ENCODE measurements at regions not wholly inside any gene's neighbourhood (a gene's known extent, or its start where the extent isn't known, plus 50 kb on each side); places are given as distances from the start of the nearest gene placed in this dataset.

- Histone ChIP-seq H3K9ac (ENCODE audit: control insufficient read depth, insufficient read depth, low read length) (no peak overlapping the region), H3K79me2 (ENCODE audit: control insufficient read depth, insufficient read depth, low read length) (no peaks in the 10 kb centered on the region), H3K4me3 (no peak overlapping the region), H3K27me3 (replicated peaks in 1 of 2; ENCODE audit: control insufficient read depth in 2 of 2, insufficient read depth in 2 of 2, low read length in 1 of 2) (no peaks in the 10 kb centered on the region), H3K4me2 (ENCODE audit: control insufficient read depth, insufficient read depth) (no peak overlapping the region), H3K27ac (ENCODE audit: control insufficient read depth, insufficient read depth) (no peak overlapping the region), H3K9me3 (replicated peaks; ENCODE audit: control insufficient read depth, insufficient read depth, low read length) (no peaks in the 10 kb centered on the region), H3K36me3 (ENCODE audit: control insufficient read depth in 2 of 2, insufficient read depth in 2 of 2, low read length in 1 of 2) (no peaks in the 10 kb centered on the region), H3K4me1 (ENCODE audit: control insufficient read depth, insufficient read depth, low read length) (no peaks in the 10 kb centered on the region), H2AFZ (ENCODE audit: control insufficient read depth, low read depth, low read length) (no peak overlapping the region), H4K20me1 (ENCODE audit: control insufficient read depth, insufficient read depth) (no peaks in the 10 kb centered on the region)
- WGBS (ENCODE audit: insufficient coverage, insufficient replicate concordance, low lambda C conversion rate, missing lambda C conversion rate) = 28% methylated on average over 1 of the region's 1 CpG
- ATAC-seq = no peak
- ChIA-PET POLR2A (no interaction called here), RAD21 (ENCODE audit: unreplicated experiment) (no interaction called here), CTCF (no interaction called here), SMC1A (ENCODE audit: uncharacterized antibody, unreplicated experiment) (no interaction called here)
- BruUV-seq (replicated peaks) = no TSS peak
- DNase-seq (ENCODE audit: low read depth, low spot score) = no peak
- in situ Hi-C loops (cut with MboI) = no loop called here
- FAIRE-seq = no peak
- TF ChIP-seq ASH2L (IDR thresholded peaks at IDR 0.05; ENCODE audit: borderline replicate concordance, low read depth) (no peak), CTCF (IDR thresholded peaks at IDR 0.05 in 2 of 3, conservative IDR thresholded peaks at IDR 0.05 in 1 of 3; ENCODE audit: control insufficient read depth in 2 of 3, extremely low read depth in 1 of 3, insufficient read depth in 1 of 3, low read depth in 3 of 3, low read length in 3 of 3) (no peak), TCF3 (IDR thresholded peaks at IDR 0.05; ENCODE audit: borderline replicate concordance, insufficient read depth, low read depth, low read length) (no peak), SMAD5 (IDR thresholded peaks at IDR 0.05; ENCODE audit: low read depth) (no peak)
- intact Hi-C loops (cut with micrococcal nuclease; ENCODE audit: unreplicated experiment) = no loop called here
Observed at GRCh38 chr16:59201821-59202220, 467.7 kb upstream of the GOT2 start.

GRCh38 chr16:59201160-59201559, 467.0 kb upstream of the GOT2 start:
- Histone ChIP-seq H3K9me3 (replicated peaks; ENCODE audit: control insufficient read depth, insufficient read depth, low read length) (no peaks in the 10 kb centered on the region), H3K9ac (ENCODE audit: control insufficient read depth, insufficient read depth, low read length) (no peak overlapping the region), H3K4me1 (ENCODE audit: control insufficient read depth, insufficient read depth, low read length) (no peaks in the 10 kb centered on the region), H2AFZ (ENCODE audit: control insufficient read depth, low read depth, low read length) (no peak overlapping the region), H3K27ac (ENCODE audit: control insufficient read depth, insufficient read depth) (no peak overlapping the region), H3K79me2 (ENCODE audit: control insufficient read depth, insufficient read depth, low read length) (no peaks in the 10 kb centered on the region), H3K36me3 (ENCODE audit: control insufficient read depth in 2 of 2, insufficient read depth in 2 of 2, low read length in 1 of 2) (no peaks in the 10 kb centered on the region), H3K4me2 (ENCODE audit: control insufficient read depth, insufficient read depth) (no peak overlapping the region), H3K27me3 (replicated peaks in 1 of 2; ENCODE audit: control insufficient read depth in 2 of 2, insufficient read depth in 2 of 2, low read length in 1 of 2) (no peaks in the 10 kb centered on the region), H4K20me1 (ENCODE audit: control insufficient read depth, insufficient read depth) (no peaks in the 10 kb centered on the region), H3K4me3 (no peak overlapping the region)
- ChIA-PET SMC1A (ENCODE audit: uncharacterized antibody, unreplicated experiment) (no interaction called here), POLR2A (no interaction called here), RAD21 (ENCODE audit: unreplicated experiment) (no interaction called here), CTCF (no interaction called here)
- 0% methylated on average over 2 of the region's 2 CpGs for WGBS (ENCODE audit: insufficient coverage, insufficient replicate concordance, low lambda C conversion rate, missing lambda C conversion rate)
- intact Hi-C loops (cut with micrococcal nuclease; ENCODE audit: unreplicated experiment) (no loop called here), in situ Hi-C loops (cut with MboI) (no loop called here)
- ATAC-seq = no peak
- no peak for FAIRE-seq
- DNase-seq (ENCODE audit: low read depth, low spot score) = no peak
- no TSS peak for BruUV-seq (replicated peaks)
- TF ChIP-seq CHD4 (IDR thresholded peaks at IDR 0.05) (no peak), BCL11A (IDR thresholded peaks at IDR 0.05; ENCODE audit: low read depth, low read length) (no peak), WRNIP1 (IDR thresholded peaks at IDR 0.05; ENCODE audit: borderline replicate concordance, low read depth, low read length) (no peak), CREB1 (IDR thresholded peaks at IDR 0.05; ENCODE audit: low read depth) (no peak), RB1 (IDR thresholded peaks at IDR 0.05; ENCODE audit: borderline replicate concordance) (no peak), KLF5 (IDR thresholded peaks at IDR 0.05; ENCODE audit: partially characterized antibody) (no peak), YY1 (IDR thresholded peaks at IDR 0.05; ENCODE audit: low read depth, low read length) (no peak), SMAD5 (IDR thresholded peaks at IDR 0.05; ENCODE audit: low read depth) (no peak), USF2 (IDR thresholded peaks at IDR 0.05; ENCODE audit: borderline replicate concordance, low read depth, low read length) (no peak), CTCF (IDR thresholded peaks at IDR 0.05 in 2 of 3, conservative IDR thresholded peaks at IDR 0.05 in 1 of 3; ENCODE audit: control insufficient read depth in 2 of 3, extremely low read depth in 1 of 3, insufficient read depth in 1 of 3, low read depth in 3 of 3, low read length in 3 of 3) (no peak), PAX8 (IDR thresholded peaks at IDR 0.05) (no peak)
